ENCODE measurements at regions not wholly inside any gene's neighbourhood (a gene's known extent, or its start where the extent isn't known, plus 50 kb on each side); places are given as distances from the start of the nearest gene placed in this dataset.
"Not testable (repeated sequence)": the region's sequence is repeated elsewhere in the genome, so short reads cannot be mapped to it uniquely, and the experiment has no call there.

DNA sequence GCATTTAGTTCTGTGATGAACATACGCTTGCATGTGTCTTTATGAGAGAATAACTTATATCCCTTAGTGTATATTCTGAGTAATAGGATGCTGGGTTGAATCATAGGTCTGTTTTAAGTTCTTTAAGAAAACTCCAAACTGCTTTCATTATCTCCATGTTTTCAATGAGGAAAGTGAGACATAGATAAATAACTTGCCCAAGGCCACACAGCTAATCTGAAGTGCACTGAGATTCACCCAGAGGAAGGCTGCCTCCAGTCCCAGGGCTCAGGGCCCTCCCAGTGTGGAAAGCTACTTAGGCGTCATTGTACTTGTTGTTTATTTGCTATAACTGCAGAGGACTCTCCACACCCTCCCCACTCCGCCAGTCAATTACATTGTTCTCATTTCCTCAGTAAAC lies 126.7 kb downstream of the INHBA start:
- DNase-seq, result no peak

GRCh38 chr7:41574377-41574776 lies 128.5 kb downstream of the INHBA start:
- no peak for DNase-seq

DNA sequence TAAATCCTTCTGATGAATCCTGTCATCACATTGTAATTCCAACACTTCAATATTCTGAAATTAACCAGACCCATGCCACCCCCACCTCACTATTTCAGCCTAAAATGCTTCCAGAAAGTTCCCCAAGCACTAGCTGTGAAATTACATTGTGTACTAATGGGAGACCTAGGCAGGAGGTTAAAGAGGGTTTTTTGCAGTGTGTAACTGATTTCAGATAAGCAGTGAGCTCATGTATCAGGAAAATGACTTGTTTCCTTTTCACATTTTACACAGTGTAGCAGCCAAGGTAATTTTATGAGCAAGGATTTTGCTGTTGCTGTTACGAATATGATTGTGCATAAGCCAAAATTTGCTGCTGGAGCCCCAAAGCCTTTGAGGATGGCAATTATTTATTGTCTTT lies 129.0 kb downstream of the INHBA start:
- DNase-seq, result no peak

- no peak for DNase-seq
Observed at GRCh38 chr7:41573443-41573842, 129.4 kb downstream of the INHBA start.

- DNase-seq, result no peak
Observed at GRCh38 chr7:41573015-41573414, 129.9 kb downstream of the INHBA start.

- no peak for DNase-seq
Observed at GRCh38 chr7:41571573-41571972, 131.3 kb downstream of the INHBA start.

DNA sequence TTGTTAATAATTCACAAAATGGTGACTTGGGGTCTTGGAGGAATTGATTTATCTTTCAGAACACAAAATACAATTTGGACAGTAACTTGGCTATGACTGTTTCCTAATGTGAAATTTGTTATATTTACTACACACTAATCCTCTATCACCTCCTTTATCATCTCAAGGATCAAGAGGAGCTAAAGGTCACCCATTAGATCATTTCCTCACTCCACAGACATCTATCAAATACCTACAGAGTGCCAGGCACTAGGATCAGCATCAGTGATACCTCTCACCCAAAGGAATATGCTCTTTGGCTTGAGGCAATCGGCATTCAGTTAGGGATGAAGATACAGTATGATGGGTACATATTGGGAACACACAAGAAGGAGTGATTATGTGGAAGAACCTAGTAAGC lies 132.1 kb downstream of the INHBA start:
- no peak for DNase-seq

DNA sequence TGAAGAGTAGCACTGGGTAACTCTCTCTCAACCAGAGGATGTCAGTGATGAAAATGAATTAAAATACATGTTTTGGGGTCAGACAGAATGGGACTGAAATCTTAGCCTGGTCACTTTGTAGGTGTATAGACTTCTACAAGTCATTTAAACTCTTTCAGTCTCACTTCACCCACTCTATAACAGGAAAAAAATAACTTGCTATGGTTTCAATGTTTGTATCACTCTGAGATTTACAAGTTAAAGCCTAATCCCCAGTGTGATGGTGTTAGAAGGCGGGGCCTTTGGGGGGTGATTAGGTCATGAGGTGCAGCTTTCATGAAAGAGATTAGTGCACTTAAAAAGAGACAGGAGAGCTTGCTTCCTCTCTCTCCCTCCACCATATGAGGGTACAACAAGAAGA lies 134.8 kb downstream of the INHBA start:
- no peak for DNase-seq

- no peak for DNase-seq
Observed at GRCh38 chr7:41567731-41568114, 135.2 kb downstream of the INHBA start.

GRCh38 chr7:41567031-41567730 lies 135.7 kb downstream of the INHBA start:
- no peak for DNase-seq

DNA sequence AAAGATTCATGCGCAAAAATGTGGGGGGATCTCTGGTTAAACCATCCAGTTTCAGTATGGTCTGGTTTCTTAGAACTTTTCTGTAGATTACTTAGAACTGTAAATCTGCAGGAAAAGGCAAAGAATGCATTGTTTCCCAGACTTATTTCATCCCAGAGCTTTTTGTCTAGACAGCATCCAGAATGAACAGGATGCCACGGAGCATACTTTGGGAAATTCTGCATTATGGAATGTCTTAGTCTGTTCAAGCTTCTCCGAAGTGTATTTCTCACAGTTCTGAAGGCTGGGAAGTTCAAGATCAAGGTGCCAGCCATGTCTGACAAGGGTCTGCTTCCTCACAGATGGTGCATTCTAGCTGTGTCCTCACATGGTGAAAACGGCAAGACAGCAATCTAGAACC lies 136.3 kb downstream of the INHBA start:
- DNase-seq, result no peak

- DNase-seq, result no peak
Observed at GRCh38 chr7:41565655-41566054, 137.2 kb downstream of the INHBA start.

GRCh38 chr7:41559426-41559825 lies 143.5 kb downstream of the INHBA start:
- DNase-seq, result no peak

GRCh38 chr7:41554481-41554880 lies 148.4 kb downstream of the INHBA start:
- no peak for DNase-seq

DNA sequence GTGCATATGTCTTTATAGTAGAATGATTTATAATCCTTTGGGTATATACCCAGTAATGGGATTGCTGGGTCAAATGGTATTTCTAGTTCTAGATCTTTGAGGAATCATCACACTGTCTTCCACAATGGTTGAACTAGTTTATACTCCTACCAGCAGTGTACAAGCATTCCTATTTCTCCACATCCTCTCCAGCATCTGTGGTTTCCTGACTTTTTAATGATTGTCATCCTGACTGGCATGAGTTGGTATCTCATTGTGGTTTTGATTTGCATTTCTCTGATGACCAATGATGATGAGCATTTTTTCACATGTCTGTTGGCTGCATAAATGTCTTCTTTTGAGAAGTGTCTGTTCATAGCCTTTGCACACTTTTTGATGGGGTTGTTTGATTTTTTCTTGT lies 152.8 kb downstream of the INHBA start:
- DNase-seq, result not testable (repeated sequence)

DNA sequence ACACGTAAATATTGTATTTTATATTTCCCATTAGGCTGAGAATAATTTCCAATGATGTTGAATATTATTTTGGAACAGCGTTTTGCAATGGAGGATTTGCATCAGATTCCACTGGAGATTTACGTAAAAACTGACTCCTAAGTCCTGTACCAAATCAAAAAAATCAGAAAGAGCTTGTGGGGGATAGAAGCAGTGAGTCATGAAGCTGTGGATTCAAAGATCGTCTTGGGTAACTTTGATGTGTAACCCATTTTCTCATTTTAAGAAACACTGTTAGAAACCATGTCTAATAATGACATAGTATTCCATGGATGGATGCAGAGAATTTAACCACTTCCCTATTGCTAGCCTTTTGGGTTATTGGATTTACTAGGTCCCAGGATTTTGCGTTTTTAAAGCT lies 158.6 kb downstream of the INHBA start:
- no peak for DNase-seq

DNA sequence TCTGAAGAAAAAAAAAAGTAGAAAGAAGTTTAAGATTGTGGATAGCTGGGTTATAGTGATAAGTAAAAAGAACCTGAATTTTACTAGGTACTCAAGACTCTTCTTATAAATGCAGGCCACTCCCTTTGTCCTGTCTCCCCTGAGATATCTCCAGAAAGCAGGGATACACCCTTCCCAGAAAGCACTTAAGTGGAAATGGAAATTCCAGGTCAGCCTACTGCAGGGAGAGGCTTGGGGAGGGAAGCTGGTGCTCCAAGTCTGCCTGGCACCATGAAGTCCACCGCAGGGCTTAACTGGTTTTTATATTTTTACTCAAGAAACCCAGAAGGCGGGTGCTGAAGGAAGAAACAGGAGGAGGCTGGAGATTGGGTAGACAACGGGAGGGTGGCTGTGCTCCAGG lies 162.3 kb downstream of the INHBA start:
- no peak for DNase-seq

DNA sequence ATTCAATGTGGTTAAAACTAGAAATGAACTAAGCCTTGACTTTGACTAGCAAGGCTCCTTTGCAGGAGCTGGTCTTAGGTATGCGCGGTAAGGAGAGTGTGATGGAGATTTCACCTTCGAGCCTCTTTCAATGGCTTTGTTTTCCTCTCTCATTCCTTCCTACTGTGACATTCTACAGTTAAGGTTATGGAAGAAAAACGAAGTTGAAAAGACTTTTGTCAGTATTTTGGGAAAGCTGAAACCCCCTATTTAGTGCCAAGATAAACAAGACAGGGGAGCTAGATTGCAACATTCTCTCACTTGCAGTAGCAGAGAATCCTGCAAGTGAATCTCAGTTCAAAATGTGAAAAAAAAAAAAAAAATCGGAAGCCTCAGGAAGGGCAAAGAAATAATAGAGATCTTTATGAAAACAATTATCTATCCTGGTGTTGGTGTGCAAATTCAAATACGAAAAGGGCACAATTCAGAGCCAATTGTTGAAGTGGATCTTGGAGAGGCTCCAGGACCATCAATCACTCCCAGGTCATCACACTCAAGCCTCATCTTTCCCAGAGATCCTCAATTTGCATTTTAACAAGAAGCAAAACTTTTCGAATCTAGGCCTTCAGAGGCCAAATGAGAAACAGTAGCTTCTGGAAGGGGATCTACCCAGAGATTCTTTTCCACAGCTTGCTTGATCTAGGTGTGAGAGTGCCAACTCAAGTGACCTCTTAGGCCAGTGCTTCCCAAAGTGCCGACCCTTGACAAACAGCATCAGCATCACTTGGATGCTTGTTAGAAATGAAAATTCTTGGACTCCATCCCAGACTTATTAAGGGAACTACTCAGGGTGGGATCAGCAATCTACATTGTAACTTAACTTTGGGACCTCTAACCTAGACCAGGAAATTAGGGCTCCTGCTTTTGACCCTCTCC lies 163.8 kb downstream of the INHBA start:
- no peak for DNase-seq

DNA sequence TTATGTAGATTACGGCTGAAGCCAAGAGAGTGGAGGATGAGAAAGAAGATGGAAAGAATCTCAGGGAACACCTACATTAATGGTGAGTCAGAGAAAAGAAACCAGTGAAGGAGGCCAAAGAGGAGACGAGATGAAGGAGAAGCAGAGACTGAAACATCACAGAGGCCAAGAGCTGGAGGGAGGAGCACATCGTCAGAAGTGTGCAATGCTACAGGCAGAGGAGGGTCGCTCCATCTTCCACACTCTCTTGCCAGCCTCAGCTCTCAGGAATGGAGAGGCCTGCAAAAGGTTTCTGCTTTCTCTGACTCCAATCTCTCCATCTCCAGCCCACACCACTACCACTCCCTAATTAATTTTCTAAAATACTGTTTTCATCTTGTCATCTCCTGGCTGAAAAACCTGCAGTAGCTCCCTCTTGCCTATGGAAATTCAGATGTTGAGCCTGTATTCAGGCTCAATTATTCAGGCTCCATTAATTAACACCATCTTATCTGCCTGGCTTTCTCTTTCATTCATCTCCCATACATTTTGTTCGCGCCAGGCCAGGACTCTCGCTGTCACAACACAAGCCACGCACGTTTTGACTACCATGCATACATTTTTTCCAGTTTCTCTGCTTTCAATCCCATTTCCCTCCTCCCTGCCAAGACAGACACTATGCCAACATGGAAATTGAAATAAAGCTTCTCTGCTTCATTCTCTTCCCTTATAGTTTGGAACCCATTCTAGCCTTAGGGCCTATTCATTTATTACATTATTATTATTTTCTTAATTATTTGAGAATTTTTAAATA lies 165.8 kb downstream of the INHBA start:
- DNase-seq, result no peak

GRCh38 chr7:41536122-41536872 lies 166.6 kb downstream of the INHBA start:
- no peak for DNase-seq

DNA sequence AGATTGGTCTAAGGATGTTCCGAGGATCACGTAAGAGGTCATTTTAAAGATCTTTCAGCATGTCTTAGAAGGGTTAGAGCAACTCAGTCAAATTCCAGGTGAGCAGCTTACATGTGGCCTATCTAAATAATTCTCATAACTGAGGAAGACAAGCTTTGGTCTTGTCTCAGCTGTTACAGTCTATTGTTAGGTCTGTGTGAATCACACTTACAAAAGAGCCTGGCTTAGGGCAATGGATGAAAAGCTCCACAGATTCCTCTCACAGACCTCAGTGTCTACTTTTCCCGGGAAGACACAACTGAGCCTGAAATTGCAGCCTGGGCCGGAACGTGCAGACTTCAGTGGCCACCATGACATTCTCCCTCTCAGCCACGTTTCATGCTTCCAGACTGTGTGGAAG lies 173.1 kb downstream of the INHBA start:
- no peak for DNase-seq

DNA sequence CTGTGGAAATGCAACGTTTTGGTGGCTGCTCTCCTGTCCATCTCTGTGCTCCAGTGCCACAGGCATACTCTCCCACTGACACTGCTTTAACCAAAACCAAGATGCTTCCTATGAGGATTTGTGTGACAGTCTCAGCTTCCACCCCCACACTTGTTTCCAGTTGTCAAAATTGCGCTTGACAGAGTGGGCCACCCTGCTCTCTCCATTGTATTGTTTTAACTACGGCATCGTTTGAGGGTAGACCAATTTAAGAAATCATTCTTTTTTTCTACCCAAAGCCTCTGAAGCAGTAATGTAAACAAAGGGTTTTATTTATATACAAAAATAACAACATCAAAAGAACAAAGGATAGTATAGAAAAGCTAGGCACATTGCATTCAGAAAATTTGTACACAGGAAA lies 178.0 kb downstream of the INHBA start:
- DNase-seq, result no peak

- no peak for DNase-seq
Observed at GRCh38 chr7:41520445-41520844, 182.4 kb downstream of the INHBA start.

Data from COR-L47 (cell line).